MM.1S (cell line): ENCODE measurements at regions not wholly inside any gene's neighbourhood (a gene's known extent, or its start where the extent isn't known, plus 50 kb on each side); places are given as distances from the start of the nearest gene placed in this dataset.

Experiments
- DNase-seq: peaks from one replicate; pipeline ENCODE4 v3.0.0-alpha.2; 2015
- H2AFZ ChIP-seq: fragments of 300-600 bp; sonication (generic); 2 replicates; pipeline ENCODE4 v1.6.0; 2016; ENCODE audit warnings: antibody characterized with exemption, low read length
- H3F3A ChIP-seq: fragments of 300-600 bp; sonication (generic); 2 replicates; pipeline ENCODE4 v1.6.1; 2016; ENCODE audit warnings: mild to moderate bottlenecking, antibody characterized with exemption, low read length, moderate library complexity, mixed read lengths; ENCODE audit not compliant: insufficient read depth
- H3K27ac ChIP-seq: fragments of 300-600 bp; sonication (generic); 2 replicates; pipeline ENCODE4 v1.5.1; 2016; ENCODE audit warnings: mild to moderate bottlenecking, low read length
- H3K27me3 ChIP-seq: fragments of 300-600 bp; sonication (generic); replicated peaks from 2 replicates; pipeline ENCODE4 v1.6.0; 2016; ENCODE audit warnings: low read length; ENCODE audit not compliant: insufficient read depth
- H3K36me3 ChIP-seq: fragments of 300-600 bp; sonication (generic); replicated peaks from 2 replicates; pipeline ENCODE4 v1.6.1; 2016; ENCODE audit warnings: mild to moderate bottlenecking, low read length, mixed read lengths; ENCODE audit not compliant: insufficient read depth
- H3K4me1 ChIP-seq: fragments of 300-600 bp; sonication (generic); 2 replicates; pipeline ENCODE4 v1.6.1; 2016; ENCODE audit warnings: low read length, mixed read lengths
- H3K4me2 ChIP-seq: fragments of 300-600 bp; sonication (generic); 2 replicates; pipeline ENCODE4 v1.6.0; 2016; ENCODE audit warnings: low read depth, low read length
- H3K4me3 ChIP-seq: fragments of 300-600 bp; sonication (generic); 2 replicates; pipeline ENCODE4 v1.5.1; 2016; ENCODE audit warnings: low read length, mixed read lengths
- H3K79me2 ChIP-seq: fragments of 300-600 bp; sonication (generic); 2 replicates; pipeline ENCODE4 v1.6.1; 2016; ENCODE audit warnings: mixed run types, low read length, mixed read lengths
- H3K9ac ChIP-seq: fragments of 300-600 bp; sonication (generic); 2 replicates; pipeline ENCODE4 v1.6.1; 2016; ENCODE audit warnings: low read length, mixed read lengths
- H3K9me2 ChIP-seq: fragments of 300-600 bp; sonication (generic); replicated peaks from 2 replicates; pipeline ENCODE4 v1.6.1; 2016; ENCODE audit warnings: mild to moderate bottlenecking, low read length, mixed read lengths; ENCODE audit not compliant: insufficient read depth
- H3K9me3 ChIP-seq: fragments of 300-600 bp; sonication (generic); replicated peaks from 2 replicates; pipeline ENCODE4 v1.6.1; 2016; ENCODE audit warnings: mild to moderate bottlenecking, low read length, mixed read lengths; ENCODE audit not compliant: insufficient read depth
- H4K20me1 ChIP-seq: fragments of 300-600 bp; sonication (generic); 2 replicates; pipeline ENCODE4 v1.6.1; 2016; ENCODE audit warnings: mild to moderate bottlenecking, low read length, moderate library complexity, mixed read lengths; ENCODE audit not compliant: insufficient read depth
- EZH2 ChIP-seq: fragments of 300-600 bp; sonication (generic); optimal IDR thresholded peaks from 2 replicates; pipeline ENCODE3; 2017; ENCODE audit warnings: low read depth, mild to moderate bottlenecking, antibody characterized with exemption, low read length, mixed read lengths
- EZH2phosphoT487 ChIP-seq: fragments of 300-600 bp; sonication (generic); IDR thresholded peaks from 2 replicates; pipeline ENCODE4 v1.6.1; 2018; ENCODE audit warnings: antibody characterized with exemption, low read length
- TF ChIP-seq, protein P1 (sequence below): fragments of 300-600 bp; sonication (generic); IDR thresholded peaks from 2 replicates; pipeline ENCODE4 v1.5.1; 2016; ENCODE audit warnings: antibody characterized with exemption, low read length, mixed read lengths

DNA sequence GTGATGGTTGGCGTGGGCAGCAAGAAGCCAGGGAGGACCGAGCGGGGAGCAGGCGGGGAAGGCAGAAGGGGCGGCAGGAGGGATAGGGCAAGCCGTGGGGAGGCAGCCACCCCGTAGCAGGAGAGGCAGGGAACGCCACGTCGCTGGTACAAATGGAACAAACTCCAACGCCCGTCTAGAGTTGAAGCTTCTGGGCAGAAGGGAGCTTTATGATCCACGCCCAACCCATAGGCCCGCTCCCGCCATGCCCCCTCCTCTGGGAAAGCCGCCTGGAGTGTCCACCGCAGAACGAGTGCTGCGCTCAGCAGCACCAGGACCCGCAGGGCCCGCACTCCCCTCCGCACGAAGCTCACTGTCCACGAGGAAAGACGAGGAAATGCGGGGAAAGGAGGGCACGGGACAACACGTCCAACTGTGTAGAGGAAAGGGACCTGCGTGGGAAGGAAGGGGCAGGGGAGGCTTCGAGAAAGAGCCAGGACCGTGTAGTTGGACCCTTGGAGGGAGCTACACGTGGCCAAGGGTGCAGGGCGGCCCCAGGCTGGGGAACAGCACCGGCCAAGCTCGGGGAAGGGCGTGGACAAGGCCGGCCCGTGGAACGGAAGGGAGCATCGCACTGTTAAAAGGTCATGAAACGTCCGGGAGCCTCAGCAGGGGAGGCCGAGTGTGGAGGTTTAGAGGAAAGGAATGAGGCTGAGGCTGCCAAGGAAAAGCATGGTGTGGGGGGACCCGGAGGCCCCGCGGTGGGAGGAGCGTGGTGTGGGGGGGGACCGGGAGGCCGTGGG, 204.0 kb downstream of the DLL1 start:
- Histone ChIP-seq H3K79me2 (no peaks in the 10 kb centered on the region), H3K27ac (no peak overlapping the region), H3F3A (no peaks in the 10 kb centered on the region), H3K9ac (no peak overlapping the region), H4K20me1 (no peaks in the 10 kb centered on the region), H3K36me3 (no peaks in the 10 kb centered on the region), H3K9me2 (no peaks in the 10 kb centered on the region), H2AFZ (no peak overlapping the region), H3K4me1 (no peaks in the 10 kb centered on the region), H3K4me2 (no peak overlapping the region), H3K27me3 (no peaks in the 10 kb centered on the region), H3K4me3 (no peak overlapping the region), H3K9me3 (no peaks in the 10 kb centered on the region)
- DNase-seq = no peak
- TF ChIP-seq EZH2 (no peak), EZH2phosphoT487 (no peak)
- TF ChIP-seq, protein P1, sequence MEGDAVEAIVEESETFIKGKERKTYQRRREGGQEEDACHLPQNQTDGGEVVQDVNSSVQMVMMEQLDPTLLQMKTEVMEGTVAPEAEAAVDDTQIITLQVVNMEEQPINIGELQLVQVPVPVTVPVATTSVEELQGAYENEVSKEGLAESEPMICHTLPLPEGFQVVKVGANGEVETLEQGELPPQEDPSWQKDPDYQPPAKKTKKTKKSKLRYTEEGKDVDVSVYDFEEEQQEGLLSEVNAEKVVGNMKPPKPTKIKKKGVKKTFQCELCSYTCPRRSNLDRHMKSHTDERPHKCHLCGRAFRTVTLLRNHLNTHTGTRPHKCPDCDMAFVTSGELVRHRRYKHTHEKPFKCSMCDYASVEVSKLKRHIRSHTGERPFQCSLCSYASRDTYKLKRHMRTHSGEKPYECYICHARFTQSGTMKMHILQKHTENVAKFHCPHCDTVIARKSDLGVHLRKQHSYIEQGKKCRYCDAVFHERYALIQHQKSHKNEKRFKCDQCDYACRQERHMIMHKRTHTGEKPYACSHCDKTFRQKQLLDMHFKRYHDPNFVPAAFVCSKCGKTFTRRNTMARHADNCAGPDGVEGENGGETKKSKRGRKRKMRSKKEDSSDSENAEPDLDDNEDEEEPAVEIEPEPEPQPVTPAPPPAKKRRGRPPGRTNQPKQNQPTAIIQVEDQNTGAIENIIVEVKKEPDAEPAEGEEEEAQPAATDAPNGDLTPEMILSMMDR = no peak

DNA sequence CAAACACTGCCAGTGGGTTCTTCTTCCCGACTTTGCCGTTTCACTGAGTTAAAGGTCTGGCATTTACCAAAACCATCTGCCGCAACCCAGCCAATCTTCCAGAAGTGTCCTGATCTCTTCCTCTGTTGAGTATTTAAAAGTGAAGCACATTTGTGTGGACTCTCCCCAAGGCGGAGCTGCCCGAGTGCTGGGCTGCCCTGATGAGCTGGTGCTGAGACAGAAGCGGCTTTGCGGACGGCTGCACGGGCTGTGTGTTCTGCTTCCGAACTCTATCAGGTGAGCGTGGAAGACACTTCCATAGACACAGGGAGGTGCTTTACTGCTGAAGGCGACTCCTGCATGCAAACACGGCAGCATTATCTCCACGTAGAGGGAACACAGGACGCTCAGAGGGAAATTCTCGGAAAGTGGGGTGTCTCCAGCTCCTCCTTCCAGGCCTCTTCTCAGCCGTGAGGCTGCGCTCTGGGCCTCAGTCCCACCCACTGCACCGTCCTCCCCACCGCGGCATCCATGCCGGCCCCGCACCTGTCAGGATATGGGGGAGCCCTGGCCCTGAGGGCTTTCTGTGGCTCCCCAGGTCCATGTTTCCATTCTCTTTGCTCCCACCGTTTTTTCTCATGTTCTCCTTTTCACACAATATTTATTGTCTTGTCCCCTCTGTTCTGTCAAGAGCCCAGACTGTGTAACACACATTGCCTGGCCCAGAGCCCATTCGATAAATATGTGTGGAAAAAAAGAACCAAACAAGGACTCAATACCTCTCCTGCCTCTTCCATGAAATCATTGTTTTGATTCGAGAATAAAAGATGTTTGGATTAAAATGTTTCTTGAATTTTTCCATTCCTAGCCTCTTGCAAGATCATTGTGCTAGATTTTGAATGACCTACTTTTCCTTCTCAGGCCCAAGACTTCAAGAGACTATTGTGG, 205.1 kb downstream of the DLL1 start:
- TF ChIP-seq EZH2phosphoT487 (no peak), EZH2 (no peak)
- TF ChIP-seq, protein P1 = no peak
- H3K36me3 ChIP-seq = no peaks in the 10 kb centered on the region
- no peak overlapping the region for H3K4me2 ChIP-seq
- H2AFZ ChIP-seq = no peak overlapping the region
- H3K27ac ChIP-seq = no peak overlapping the region
- no peaks in the 10 kb centered on the region for H3K9me3 ChIP-seq
- H3K9ac ChIP-seq = no peak overlapping the region
- H3K27me3 ChIP-seq = no peaks in the 10 kb centered on the region
- H3F3A ChIP-seq = no peaks in the 10 kb centered on the region
- no peaks in the 10 kb centered on the region for H4K20me1 ChIP-seq
- no peaks in the 10 kb centered on the region for H3K4me1 ChIP-seq
- no peak overlapping the region for H3K4me3 ChIP-seq
- DNase-seq = no peak
- no peaks in the 10 kb centered on the region for H3K79me2 ChIP-seq
- H3K9me2 ChIP-seq = no peaks in the 10 kb centered on the region

DNA sequence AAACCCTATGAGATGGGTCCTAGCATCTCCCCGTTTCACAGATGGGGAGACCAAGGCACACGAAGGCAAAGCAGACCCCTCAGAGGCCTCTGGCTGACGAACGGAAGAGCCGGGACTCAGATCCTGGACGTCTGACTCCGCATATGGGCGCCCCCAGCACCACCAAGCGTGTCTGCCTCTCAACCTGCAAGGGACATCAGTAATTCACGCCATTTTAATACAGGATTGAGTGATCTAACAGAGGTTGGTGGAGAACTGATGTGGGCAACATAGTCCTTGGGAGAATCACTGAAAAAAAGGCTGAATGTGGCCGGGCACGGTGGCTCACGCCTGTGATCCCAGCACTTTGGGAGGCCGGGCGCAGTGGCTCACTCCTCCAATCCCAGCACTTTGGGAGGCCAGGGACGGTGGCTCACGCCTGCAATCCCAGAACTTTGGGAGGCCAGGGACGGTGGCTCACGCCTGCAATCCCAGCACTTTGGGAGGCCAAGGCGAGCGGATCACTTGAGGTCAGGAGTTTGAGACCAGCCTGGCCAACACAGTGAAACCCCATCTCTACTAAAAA, 206.6 kb downstream of the DLL1 start:
- Histone ChIP-seq H3K79me2 (no peaks in the 10 kb centered on the region), H3K9ac (no peak overlapping the region), H2AFZ (no peak overlapping the region), H3K9me2 (no peaks in the 10 kb centered on the region), H3K4me3 (no peak overlapping the region), H3K27ac (no peak overlapping the region), H3K36me3 (no peaks in the 10 kb centered on the region), H3K27me3 (no peaks in the 10 kb centered on the region), H3K4me1 (no peaks in the 10 kb centered on the region), H3K9me3 (no peaks in the 10 kb centered on the region), H3K4me2 (no peak overlapping the region), H4K20me1 (no peaks in the 10 kb centered on the region), H3F3A (no peaks in the 10 kb centered on the region)
- TF ChIP-seq EZH2phosphoT487 (no peak), EZH2 (no peak)
- TF ChIP-seq, protein P1 = no peak
- no peak for DNase-seq
